HG03469 (cell line): ENCODE measurements at regions not wholly inside any gene's neighbourhood (a gene's known extent, or its start where the extent isn't known, plus 50 kb on each side); places are given as distances from the start of the nearest gene placed in this dataset.
"Not testable (repeated sequence)": the region's sequence is repeated elsewhere in the genome, so short reads cannot be mapped to it uniquely, and the experiment has no call there.

Source experiments
- ATAC-seq: cut with Tn5 transposase; IDR thresholded peaks from one replicate; pipeline ENCODE4 v1.9.1; 2021; ENCODE audit warnings: mild to moderate bottlenecking, moderate library complexity, moderate number of reproducible peaks; ENCODE audit not compliant: unreplicated experiment

- no peak for ATAC-seq
Measured at GRCh38 chr7:49644396-49645166, 128.9 kb upstream of the VWC2 start.

- ATAC-seq, result no peak
Measured at GRCh38 chr7:49645296-49645695, 128.1 kb upstream of the VWC2 start.

GRCh38 chr7:49660170-49660783 lies 113.2 kb upstream of the VWC2 start:
- no peak for ATAC-seq

- ATAC-seq, result no peak
Measured at GRCh38 chr7:49660976-49661375, 112.5 kb upstream of the VWC2 start.

GRCh38 chr7:49665963-49666362 lies 107.5 kb upstream of the VWC2 start:
- ATAC-seq, result not testable (repeated sequence)

- ATAC-seq, result no peak
Measured at GRCh38 chr7:49666764-49667163, 106.7 kb upstream of the VWC2 start.

GRCh38 chr7:49669285-49669684 lies 104.2 kb upstream of the VWC2 start:
- ATAC-seq, result no peak

- no peak for ATAC-seq
Measured at GRCh38 chr7:49669692-49670260, 103.7 kb upstream of the VWC2 start.

GRCh38 chr7:49670991-49671390 lies 102.4 kb upstream of the VWC2 start:
- ATAC-seq, result no peak

GRCh38 chr7:49692516-49692915 lies 80.9 kb upstream of the VWC2 start:
- ATAC-seq, result no peak

- no peak for ATAC-seq
Measured at GRCh38 chr7:49695971-49696370, 77.5 kb upstream of the VWC2 start.

GRCh38 chr7:49700841-49701240 lies 72.6 kb upstream of the VWC2 start:
- no peak for ATAC-seq

- no peak for ATAC-seq
Measured at GRCh38 chr7:49702099-49702498, 71.3 kb upstream of the VWC2 start.

- no peak for ATAC-seq
Measured at GRCh38 chr7:49703337-49703736, 70.1 kb upstream of the VWC2 start.

- no peak for ATAC-seq
Measured at GRCh38 chr7:49703881-49704280, 69.6 kb upstream of the VWC2 start.

- no peak for ATAC-seq
Measured at GRCh38 chr7:49706106-49706505, 67.3 kb upstream of the VWC2 start.

GRCh38 chr7:49707891-49708290 lies 65.5 kb upstream of the VWC2 start:
- ATAC-seq, result no peak

- no peak for ATAC-seq
Measured at GRCh38 chr7:49708590-49708989, 64.8 kb upstream of the VWC2 start.

GRCh38 chr7:49711072-49711723 lies 62.2 kb upstream of the VWC2 start:
- ATAC-seq, result not testable (repeated sequence)

GRCh38 chr7:49714182-49714581 lies 59.3 kb upstream of the VWC2 start:
- no peak for ATAC-seq

- ATAC-seq, result no peak
Measured at GRCh38 chr7:49715486-49715885, 58.0 kb upstream of the VWC2 start.

- no peak for ATAC-seq
Measured at GRCh38 chr7:49717547-49717946, 55.9 kb upstream of the VWC2 start.
